Kidney (tissue), 13 donors: ENCODE measurements at regions not wholly inside any gene's neighbourhood (a gene's known extent, or its start where the extent isn't known, plus 50 kb on each side); places are given as distances from the start of the nearest gene placed in this dataset.
"Not testable (repeated sequence)": the region's sequence is repeated elsewhere in the genome, so short reads cannot be mapped to it uniquely, and the experiment has no call there.

ENCODE experiments used
- DNase-seq, 5 donors: peaks; one replicate each; pipeline ENCODE4 v3.0.0-alpha.2; 2013 to 2020
- FAIRE-seq: peaks from 2 replicates; lab custom pipeline; 2012; peaks lifted over from hg19 to GRCh38; lab: Jason Lieb, UNC
- H3K27ac ChIP-seq, 2 donors: one replicate each; pipeline ENCODE4 v1.7.0; 2013; ENCODE audit warnings: low read depth in 2 of 2, low read length in 2 of 2, inconsistent platforms in 1 of 2
- H3K27me3 ChIP-seq: one replicate; pipeline ENCODE4 v1.7.1; 2013; ENCODE audit warnings: low read length, inconsistent platforms; ENCODE audit not compliant: control insufficient read depth, insufficient read depth
- H3K36me3 ChIP-seq, 3 donors: one replicate each; pipeline versions ENCODE4 v1.7.0 to v1.7.1; 2013; ENCODE audit warnings: low read length in 3 of 3, control low read depth in 1 of 3, inconsistent platforms in 1 of 3; ENCODE audit not compliant: insufficient read depth in 3 of 3, control insufficient read depth in 2 of 3
- H3K4me1 ChIP-seq, 3 donors: one replicate each; pipeline versions ENCODE4 v1.7.0 to v1.7.1; 2013; ENCODE audit warnings: low read length in 3 of 3, inconsistent platforms in 1 of 3, low read depth in 1 of 3; ENCODE audit not compliant: control insufficient read depth in 2 of 3, insufficient read depth in 2 of 3
- H3K4me3 ChIP-seq, 3 donors: one replicate each; pipeline versions ENCODE4 v1.7.0 to v1.8.1; 2013; ENCODE audit warnings: low read length in 3 of 3, control low read depth in 1 of 3, inconsistent platforms in 1 of 3
- H3K9ac ChIP-seq, 3 donors: one replicate each; pipeline versions ENCODE4 v1.7.0 to v1.7.1; 2013; ENCODE audit warnings: low read length in 3 of 3, control low read depth in 1 of 3, inconsistent platforms in 1 of 3
- H3K9me3 ChIP-seq, 3 donors: one replicate each; pipeline versions ENCODE4 v1.7.0 to v1.7.1; 2013; ENCODE audit warnings: low read length in 3 of 3, control low read depth in 1 of 3, inconsistent platforms in 1 of 3; ENCODE audit not compliant: control insufficient read depth in 2 of 3, insufficient read depth in 1 of 3
- CTCF ChIP-seq: IDR thresholded peaks from 3 replicates; pipeline ENCODE4 v1.5.1; 2012; ENCODE audit warnings: mild to moderate bottlenecking, moderate library complexity, borderline replicate concordance; ENCODE audit not compliant: insufficient read depth; ENCODE audit errors: extremely low read depth
- intact Hi-C: fragments of 100-400 bp; cut with DNase I; formaldehyde crosslinking; loops from one replicate; pipeline ENCODE4 v1.11.1; 2022
- donor health status: control.
- donor health status: control.
- donor health status: control.
- donor health status: control.
- donor health status: control.
- donor health status: DM: yes; HTN: yes; CAD: no.
- donor health status: Normal renal cell carcinoma (clear cell type).

- no peaks in the 10 kb centered on the region for H3K9me3 ChIP-seq
- H3K4me3 ChIP-seq, result no peak overlapping the region
- no peaks in the 10 kb centered on the region for H3K4me1 ChIP-seq
- FAIRE-seq (no peak), DNase-seq (no peak)
- no peak overlapping the region for H3K9ac ChIP-seq
- intact Hi-C loops, result no loop called here
- no peak for TF ChIP-seq CTCF
- H3K27ac ChIP-seq, result no peak overlapping the region
- no peaks in the 10 kb centered on the region for H3K27me3 ChIP-seq
- H3K36me3 ChIP-seq, result no peaks in the 10 kb centered on the region
Observed at GRCh38 chr7:119086026-119086425, 861.5 kb downstream of the ANKRD7 start.

GRCh38 chr7:119090851-119091250, 866.3 kb downstream of the ANKRD7 start:
- no peaks in the 10 kb centered on the region for H3K36me3 ChIP-seq
- H3K9ac ChIP-seq, result no peak overlapping the region
- FAIRE-seq (no peak), DNase-seq (no peak)
- no peaks in the 10 kb centered on the region for H3K9me3 ChIP-seq
- intact Hi-C loops, result no loop called here
- no peak for TF ChIP-seq CTCF
- H3K4me3 ChIP-seq, result no peak overlapping the region
- no peaks in the 10 kb centered on the region for H3K27me3 ChIP-seq
- no peaks in the 10 kb centered on the region for H3K4me1 ChIP-seq
- H3K27ac ChIP-seq, result no peak overlapping the region

GRCh38 chr7:119096683-119097082, 872.2 kb downstream of the ANKRD7 start:
- no peak for TF ChIP-seq CTCF
- H3K27me3 ChIP-seq, result no peaks in the 10 kb centered on the region
- no peaks in the 10 kb centered on the region for H3K4me1 ChIP-seq
- no peaks in the 10 kb centered on the region for H3K36me3 ChIP-seq
- no peaks in the 10 kb centered on the region for H3K9me3 ChIP-seq
- no peak for FAIRE-seq
- H3K9ac ChIP-seq, result no peak overlapping the region
- intact Hi-C loops, result no loop called here
- no peak for DNase-seq
- H3K4me3 ChIP-seq, result no peak overlapping the region
- no peak overlapping the region for H3K27ac ChIP-seq

- peak in 2 of 5 donors; percentile 18 to 23 for DNase-seq
- H3K4me1 ChIP-seq, H3K27me3 ChIP-seq, H3K9ac ChIP-seq, H3K36me3 ChIP-seq, intact Hi-C loops, H3K9me3 ChIP-seq, H3K27ac ChIP-seq, H3K4me3 ChIP-seq, FAIRE-seq: not testable (repeated sequence)
Observed at GRCh38 chr7:119100611-119101258, 876.2 kb downstream of the ANKRD7 start.
